Left colon (tissue), 2 donors: ENCODE measurements at regions not wholly inside any gene's neighbourhood (a gene's known extent, or its start where the extent isn't known, plus 50 kb on each side); places are given as distances from the start of the nearest gene placed in this dataset.

ENCODE experiments used
- ATAC-seq: fragments of 200-7000 bp; cut with Tn5 transposase; one replicate; pipeline ENCODE4 v1.9.1; 2020; ENCODE audit warnings: mild to moderate bottlenecking, moderate library complexity
- DNase-seq, 2 donors: peaks; one replicate each; pipeline ENCODE4 v3.0.0-alpha.2; 2020
- intact Hi-C, 2 donors: fragments of 100-400 bp; cut with DNase I in 1 of 2; cut with micrococcal nuclease in 1 of 2; formaldehyde crosslinking; loops; one replicate each; pipeline versions ENCODE4 v1.11.2 to v1.14.0; 2022; cut with DNase I, micrococcal nuclease
- donor health status: DM: no; HTN: no; CAD: no.
- donor health status: DM: yes; HTN: yes; CAD: no.

GRCh38 chr2:81747481-81748070 lies 1443.0 kb upstream of the LRRTM1 start:
- intact Hi-C loops = no loop called here
- no peak for DNase-seq
- ATAC-seq = no peak

- intact Hi-C loops = no loop called here
- DNase-seq (no peak), ATAC-seq (no peak)
Observed at GRCh38 chr2:81739966-81740365, 1435.4 kb upstream of the LRRTM1 start.

GRCh38 chr2:81734981-81735380 lies 1430.4 kb upstream of the LRRTM1 start:
- intact Hi-C loops = no loop called here
- ATAC-seq = no peak
- no peak for DNase-seq

- no peak for ATAC-seq
Observed at GRCh38 chr2:81714817-81715216, 1410.3 kb upstream of the LRRTM1 start.

GRCh38 chr2:81706856-81707255 lies 1402.3 kb upstream of the LRRTM1 start:
- no peak for DNase-seq
- no peak for ATAC-seq
- intact Hi-C loops = no loop called here

More at GRCh38 chr2:81714817-81715216, 1410.3 kb upstream of the LRRTM1 start:
- DNase-seq = no peak
- intact Hi-C loops = no loop called here

- intact Hi-C loops = no loop called here
- DNase-seq (no peak), ATAC-seq (no peak)
Observed at GRCh38 chr2:81703831-81704230, 1399.3 kb upstream of the LRRTM1 start.

GRCh38 chr2:81692566-81692965 lies 1388.0 kb upstream of the LRRTM1 start:
- DNase-seq (no peak), ATAC-seq (no peak)
- intact Hi-C loops = no loop called here

- intact Hi-C loops = no loop called here
- DNase-seq (no peak), ATAC-seq (no peak)
Observed at GRCh38 chr2:81675641-81676040, 1371.1 kb upstream of the LRRTM1 start.

- no peak for DNase-seq
- intact Hi-C loops = no loop called here
- ATAC-seq = no peak
Observed at GRCh38 chr2:81672923-81673322, 1368.4 kb upstream of the LRRTM1 start.

- intact Hi-C loops = no loop called here
- ATAC-seq = no peak
- DNase-seq = no peak
Observed at GRCh38 chr2:81672516-81672915, 1368.0 kb upstream of the LRRTM1 start.

- DNase-seq = no peak
- intact Hi-C loops = no loop called here
- no peak for ATAC-seq
Observed at GRCh38 chr2:81670885-81671284, 1366.3 kb upstream of the LRRTM1 start.

GRCh38 chr2:81661081-81661480 lies 1356.5 kb upstream of the LRRTM1 start:
- intact Hi-C loops = no loop called here
- ATAC-seq = no peak

GRCh38 chr2:81658227-81658626 lies 1353.7 kb upstream of the LRRTM1 start:
- ATAC-seq (no peak), DNase-seq (no peak)
- intact Hi-C loops = no loop called here

More at GRCh38 chr2:81661081-81661480, 1356.5 kb upstream of the LRRTM1 start:
- DNase-seq = no peak

- ATAC-seq (no peak), DNase-seq (no peak)
- intact Hi-C loops = no loop called here
Observed at GRCh38 chr2:81650048-81650971, 1345.8 kb upstream of the LRRTM1 start.

- DNase-seq (no peak), ATAC-seq (no peak)
- intact Hi-C loops = no loop called here
Observed at GRCh38 chr2:81648806-81649205, 1344.3 kb upstream of the LRRTM1 start.

- no peak for ATAC-seq
Observed at GRCh38 chr2:81648370-81648769, 1343.8 kb upstream of the LRRTM1 start.

GRCh38 chr2:81647715-81648230 lies 1343.2 kb upstream of the LRRTM1 start:
- intact Hi-C loops = no loop called here
- ATAC-seq (no peak), DNase-seq (no peak)

More at GRCh38 chr2:81648370-81648769, 1343.8 kb upstream of the LRRTM1 start:
- intact Hi-C loops = no loop called here
- no peak for DNase-seq

- intact Hi-C loops = no loop called here
- ATAC-seq = no peak
- no peak for DNase-seq
Observed at GRCh38 chr2:81645745-81646301, 1341.3 kb upstream of the LRRTM1 start.

- DNase-seq (no peak), ATAC-seq (no peak)
- intact Hi-C loops = no loop called here
Observed at GRCh38 chr2:81644189-81644588, 1339.6 kb upstream of the LRRTM1 start.

GRCh38 chr2:81624825-81625224 lies 1320.3 kb upstream of the LRRTM1 start:
- intact Hi-C loops = no loop called here
- DNase-seq = no peak
- ATAC-seq = no peak
